ENCODE measurements at regions not wholly inside any gene's neighbourhood (a gene's known extent, or its start where the extent isn't known, plus 50 kb on each side); places are given as distances from the start of the nearest gene placed in this dataset.

- TF ChIP-seq EZH2 (IDR thresholded peaks at IDR 0.05) (no peak), POLR2AphosphoS5 (IDR thresholded peaks at IDR 0.05; ENCODE audit: borderline replicate concordance, low read depth, low read length) (no peak), FOXP2 (optimal IDR thresholded peaks at IDR 0.05; ENCODE audit: control extremely low read depth, extremely low read length, insufficient read depth) (no peak)
Observed at GRCh38 chr4:138796761-138797160, 218.8 kb upstream of the NOCT start.
